Mesothelial cell of epicardium (in vitro differentiated cells): ENCODE measurements at regions not wholly inside any gene's neighbourhood (a gene's known extent, or its start where the extent isn't known, plus 50 kb on each side); places are given as distances from the start of the nearest gene placed in this dataset.

Experiments used
- DNase-seq, 2 experiments: peaks; one replicate each; pipeline ENCODE4 v3.0.0; 2021; ENCODE audit warnings: low spot score in 2 of 2; ENCODE audit not compliant: unreplicated experiment in 2 of 2
- H3K27ac Mint-ChIP-seq: 2 replicates; pipeline ENCODE4 v1.8.0; 2021; ENCODE audit warnings: mixed read lengths
- H3K27me3 Mint-ChIP-seq: 2 replicates; pipeline ENCODE4 v1.8.0; 2021; ENCODE audit warnings: low read depth, mixed read lengths
- H3K36me3 Mint-ChIP-seq: 2 replicates; pipeline ENCODE4 v1.8.0; 2021; ENCODE audit warnings: mixed read lengths
- H3K4me1 Mint-ChIP-seq: 2 replicates; pipeline ENCODE4 v1.8.0; 2021; ENCODE audit warnings: mixed read lengths
- H3K4me3 Mint-ChIP-seq: 2 replicates; pipeline ENCODE4 v1.8.0; 2021; ENCODE audit warnings: mild to moderate bottlenecking, moderate library complexity, mixed read lengths
- H3K9me3 Mint-ChIP-seq: 2 replicates; pipeline ENCODE4 v1.8.0; 2021; ENCODE audit warnings: mixed read lengths
- TF ChIP-seq, protein P1 (sequence below): fragments of 200-600 bp; sonication (generic); IDR thresholded peaks from one replicate; pipeline ENCODE4 v1.5.0; 2021; ENCODE audit warnings: antibody characterized with exemption; ENCODE audit not compliant: unreplicated experiment

DNA sequence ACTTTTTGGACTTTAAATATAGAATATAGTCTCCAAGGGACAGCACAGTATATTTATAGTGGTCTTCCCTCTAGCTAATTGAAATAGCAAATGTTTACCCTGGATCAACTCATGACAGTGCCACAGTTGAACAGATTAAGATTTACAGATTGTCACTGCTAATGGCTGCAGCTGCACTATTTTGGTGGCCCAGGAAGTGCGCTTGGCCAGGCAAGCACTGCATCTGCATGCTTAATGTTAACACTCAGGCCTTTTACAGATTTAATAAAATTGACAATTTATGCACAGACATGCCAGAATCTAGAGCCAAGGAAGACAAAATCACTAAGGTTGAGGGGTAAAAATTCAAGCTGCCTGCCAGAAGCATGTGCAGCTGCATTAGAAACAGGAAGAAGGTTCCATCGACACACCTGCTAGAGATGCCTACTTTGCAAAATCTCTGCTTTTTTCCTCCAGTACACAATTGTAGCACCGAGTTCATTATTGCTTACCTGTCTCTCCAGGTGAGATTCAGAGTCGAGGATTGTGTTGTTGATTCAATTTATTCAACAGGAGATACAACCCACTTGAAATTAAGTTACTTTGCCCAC is 1042.3 kb upstream of the NRXN1 start:
- DNase-seq: no peak

DNA sequence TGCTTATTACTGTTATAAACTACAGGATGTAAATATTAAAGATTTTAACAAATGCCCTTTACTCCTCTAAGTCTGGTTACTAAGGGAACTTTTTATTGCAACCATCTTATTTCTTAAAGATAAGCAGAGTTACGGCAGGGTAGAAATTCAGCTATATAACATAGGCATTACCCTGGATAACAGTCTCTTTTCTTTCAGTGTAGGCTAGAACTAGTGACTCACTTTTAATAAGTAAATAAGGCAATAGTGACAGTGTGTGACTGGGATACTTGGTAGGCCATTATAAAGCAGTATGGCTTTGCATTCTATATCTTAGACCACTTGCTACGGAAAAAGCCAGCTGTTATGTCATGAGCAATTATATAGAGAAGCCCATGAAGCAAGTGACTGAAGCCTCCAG is 1041.0 kb upstream of the NRXN1 start:
- no peak overlapping the region for H3K4me3 Mint-ChIP-seq
- no peak for DNase-seq
- TF ChIP-seq, protein P1, sequence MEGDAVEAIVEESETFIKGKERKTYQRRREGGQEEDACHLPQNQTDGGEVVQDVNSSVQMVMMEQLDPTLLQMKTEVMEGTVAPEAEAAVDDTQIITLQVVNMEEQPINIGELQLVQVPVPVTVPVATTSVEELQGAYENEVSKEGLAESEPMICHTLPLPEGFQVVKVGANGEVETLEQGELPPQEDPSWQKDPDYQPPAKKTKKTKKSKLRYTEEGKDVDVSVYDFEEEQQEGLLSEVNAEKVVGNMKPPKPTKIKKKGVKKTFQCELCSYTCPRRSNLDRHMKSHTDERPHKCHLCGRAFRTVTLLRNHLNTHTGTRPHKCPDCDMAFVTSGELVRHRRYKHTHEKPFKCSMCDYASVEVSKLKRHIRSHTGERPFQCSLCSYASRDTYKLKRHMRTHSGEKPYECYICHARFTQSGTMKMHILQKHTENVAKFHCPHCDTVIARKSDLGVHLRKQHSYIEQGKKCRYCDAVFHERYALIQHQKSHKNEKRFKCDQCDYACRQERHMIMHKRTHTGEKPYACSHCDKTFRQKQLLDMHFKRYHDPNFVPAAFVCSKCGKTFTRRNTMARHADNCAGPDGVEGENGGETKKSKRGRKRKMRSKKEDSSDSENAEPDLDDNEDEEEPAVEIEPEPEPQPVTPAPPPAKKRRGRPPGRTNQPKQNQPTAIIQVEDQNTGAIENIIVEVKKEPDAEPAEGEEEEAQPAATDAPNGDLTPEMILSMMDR: no peak

More for the DNA sequence above, 1042.3 kb upstream of the NRXN1 start:
- Mint-ChIP-seq H3K4me3 (no peak overlapping the region), H3K36me3 (no peaks in the 10 kb centered on the region), H3K9me3 (no peaks in the 10 kb centered on the region), H3K4me1 (no peaks in the 10 kb centered on the region), H3K27me3 (no peaks in the 10 kb centered on the region), H3K27ac (no peak overlapping the region)
- TF ChIP-seq, protein P1: no peak

DNA sequence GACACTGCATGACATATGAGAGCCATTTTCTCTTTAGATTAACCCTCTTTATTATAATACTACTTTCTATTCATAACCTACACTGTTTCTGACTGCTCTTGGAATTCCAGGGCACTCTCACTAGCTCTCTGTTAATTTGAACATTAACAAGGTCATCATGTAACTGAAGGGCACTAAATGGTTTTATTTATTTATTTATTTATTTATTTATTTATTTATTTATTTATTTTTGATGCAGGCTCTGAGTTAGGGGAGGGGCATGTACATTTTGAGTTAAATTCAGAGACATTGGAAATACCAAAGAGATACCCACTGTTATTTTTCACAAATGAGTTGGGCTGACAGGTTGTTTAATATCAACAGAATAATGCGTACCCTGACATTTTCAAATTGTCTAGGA is 1038.7 kb upstream of the NRXN1 start:
- Mint-ChIP-seq H3K4me3 (no peak overlapping the region), H3K9me3 (no peaks in the 10 kb centered on the region), H3K36me3 (no peaks in the 10 kb centered on the region), H3K27me3 (no peaks in the 10 kb centered on the region), H3K27ac (no peak overlapping the region), H3K4me1 (no peaks in the 10 kb centered on the region)
- TF ChIP-seq, protein P1: no peak
- DNase-seq: no peak

More for the DNA sequence above, 1041.0 kb upstream of the NRXN1 start:
- Mint-ChIP-seq H3K36me3 (no peaks in the 10 kb centered on the region), H3K4me1 (no peaks in the 10 kb centered on the region), H3K27ac (no peak overlapping the region), H3K27me3 (no peaks in the 10 kb centered on the region), H3K9me3 (no peaks in the 10 kb centered on the region)

DNA sequence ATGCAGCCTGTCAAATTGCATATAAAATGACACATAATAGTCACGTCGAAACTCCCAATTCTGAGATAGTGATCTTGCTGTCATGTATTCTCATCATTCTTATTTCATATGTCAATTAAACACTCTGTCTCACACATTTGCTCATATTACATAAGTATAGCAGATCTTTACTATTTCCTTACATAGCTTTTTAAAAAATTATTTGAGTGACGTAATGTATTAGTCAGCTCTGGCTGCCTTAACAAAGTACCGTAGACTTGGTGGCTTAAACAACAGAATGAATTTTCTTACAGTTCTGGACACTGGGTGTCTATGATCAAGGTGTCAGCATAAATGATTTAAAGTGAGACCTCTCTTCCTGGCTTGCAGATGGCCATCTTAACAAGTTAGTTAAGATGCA is 1032.3 kb upstream of the NRXN1 start:
- Mint-ChIP-seq H3K4me3 (no peak overlapping the region), H3K4me1 (no peaks in the 10 kb centered on the region), H3K36me3 (no peaks in the 10 kb centered on the region), H3K27ac (no peak overlapping the region), H3K9me3 (peaks cover 15% of the 10 kb centered on the region), H3K27me3 (no peaks in the 10 kb centered on the region)
- no peak for DNase-seq
- TF ChIP-seq, protein P1: no peak

DNA sequence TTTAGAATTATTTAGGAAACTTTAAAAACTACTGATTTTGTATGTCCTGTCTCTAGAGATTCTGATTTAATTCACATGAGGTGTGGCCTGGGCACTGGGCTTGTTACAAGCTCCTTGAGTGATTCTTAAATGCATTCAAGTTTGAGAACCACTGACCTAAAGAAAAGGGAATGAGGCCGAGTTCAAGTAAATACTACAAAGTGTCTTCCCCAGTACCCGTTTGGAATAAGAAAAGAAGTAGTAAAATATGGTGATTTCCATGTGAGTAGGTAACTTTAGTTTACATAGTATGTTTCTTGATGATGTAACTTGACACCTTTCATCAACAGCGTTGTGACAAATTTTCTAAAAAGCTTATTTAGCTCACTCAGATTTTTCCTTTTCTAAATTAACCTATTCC is 1022.9 kb upstream of the NRXN1 start:
- peaks cover 4% of the 10 kb centered on the region for H3K36me3 Mint-ChIP-seq
- DNase-seq: no peak
- peak overlapping the region; percentile 9 for H3K27ac Mint-ChIP-seq
- H3K27me3 Mint-ChIP-seq: no peaks in the 10 kb centered on the region
- H3K4me3 Mint-ChIP-seq: no peak overlapping the region
- peaks cover 30% of the 10 kb centered on the region for H3K9me3 Mint-ChIP-seq
- no peaks in the 10 kb centered on the region for H3K4me1 Mint-ChIP-seq
- TF ChIP-seq, protein P1: no peak

DNA sequence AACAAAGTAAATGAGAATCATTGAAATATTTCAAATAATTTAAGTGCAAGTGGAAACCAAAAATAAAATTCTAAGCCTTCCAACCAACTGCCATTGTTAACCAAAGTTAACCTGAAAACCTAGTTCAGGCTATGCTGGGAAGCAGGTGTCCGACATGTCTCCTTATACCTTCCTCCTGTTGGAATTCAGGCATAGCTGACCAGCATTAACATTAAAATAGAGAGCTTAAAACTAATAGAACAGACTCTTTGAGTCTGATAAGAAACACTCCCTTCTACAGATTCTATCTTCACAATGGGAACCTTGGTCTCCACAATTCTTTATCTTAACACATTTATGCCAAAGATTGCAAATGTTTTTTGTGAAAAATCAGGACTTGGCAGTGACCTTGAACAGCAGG is 1004.9 kb upstream of the NRXN1 start:
- Mint-ChIP-seq H3K4me1 (no peaks in the 10 kb centered on the region), H3K27me3 (no peaks in the 10 kb centered on the region), H3K27ac (no peak overlapping the region), H3K36me3 (no peaks in the 10 kb centered on the region), H3K9me3 (no peaks in the 10 kb centered on the region), H3K4me3 (no peak overlapping the region)
- no peak for DNase-seq
- TF ChIP-seq, protein P1: no peak
